Common myeloid progenitor, CD34-positive (primary cell): ENCODE measurements at regions not wholly inside any gene's neighbourhood (a gene's known extent, or its start where the extent isn't known, plus 50 kb on each side); places are given as distances from the start of the nearest gene placed in this dataset.
A peak's percentile ranks its signal among the peaks of the same experiment; 100 is the strongest.

Experiments used
- CTCF ChIA-PET: fragments of 350-600 bp; sonication (Branson Sonifier 250); formaldehyde crosslinking; loops from one replicate; lab custom pipeline; 2021; ENCODE audit warnings: antibody characterized with exemption; lab: Charles Lee
- POLR2A ChIA-PET: fragments of 350-600 bp; sonication (Branson Sonifier 250); formaldehyde crosslinking; loops from one replicate; lab custom pipeline; 2021; ENCODE audit warnings: antibody characterized with exemption; lab: Charles Lee
- DNase-seq, 3 donors: peaks; one replicate each; pipeline versions ENCODE4 v3.0.0 to v3.0.0-alpha.2; 2013
- H3K27ac ChIP-seq, 2 experiments: 1 replicate in 1 of 2; 2 replicates in 1 of 2; pipeline ENCODE4 v1.7.0; 2013; ENCODE audit warnings: inconsistent platforms in 2 of 2, low read length in 2 of 2, mild to moderate bottlenecking in 2 of 2, low read depth in 1 of 2, moderate library complexity in 1 of 2; ENCODE audit not compliant: severe bottlenecking in 2 of 2, insufficient read depth in 1 of 2, poor library complexity in 1 of 2
- H3K27me3 ChIP-seq, 5 experiments: replicated peaks in 2 of 5; 1 replicate in 3 of 5; 2 replicates in 2 of 5; pipeline versions ENCODE4 v1.6.1 to v1.7.0; 2013; ENCODE audit warnings: low read length in 4 of 5, mild to moderate bottlenecking in 2 of 5, moderate library complexity in 2 of 5, inconsistent platforms in 1 of 5; ENCODE audit not compliant: insufficient read depth in 5 of 5, control insufficient read depth in 4 of 5
- H3K36me3 ChIP-seq, 4 experiments: 1 replicate in 2 of 4; 2 replicates in 2 of 4; pipeline versions ENCODE4 v1.6.1 to v1.7.0; 2013; ENCODE audit warnings: low read length in 3 of 4, control low read depth in 1 of 4, mild to moderate bottlenecking in 1 of 4; ENCODE audit not compliant: control insufficient read depth in 4 of 4, insufficient read depth in 4 of 4
- H3K4me1 ChIP-seq, 4 experiments: 1 replicate in 3 of 4; 2 replicates in 1 of 4; pipeline versions ENCODE4 v1.6.1 to v1.7.1; 2013; ENCODE audit warnings: low read length in 3 of 4, mild to moderate bottlenecking in 3 of 4, control low read depth in 1 of 4, inconsistent platforms in 1 of 4, moderate library complexity in 1 of 4; ENCODE audit not compliant: control insufficient read depth in 4 of 4, insufficient read depth in 4 of 4; ENCODE audit errors: control extremely low read depth in 1 of 4
- H3K4me3 ChIP-seq, 7 experiments: 1 replicate in 4 of 7; 2 replicates in 3 of 7; pipeline versions ENCODE4 v1.5.1 to v1.7.0; 2013; ENCODE audit warnings: mild to moderate bottlenecking in 7 of 7, low read length in 6 of 7, moderate library complexity in 6 of 7, inconsistent platforms in 2 of 7, low read depth in 2 of 7, control low read depth in 1 of 7; ENCODE audit not compliant: insufficient read depth in 4 of 7, control insufficient read depth in 1 of 7; ENCODE audit errors: extremely low read depth in 1 of 7
- H3K9me3 ChIP-seq, 5 experiments: 1 replicate in 4 of 5; 2 replicates in 1 of 5; pipeline versions ENCODE4 v1.6.1 to v1.7.1; 2013; ENCODE audit warnings: low read length in 4 of 5, mild to moderate bottlenecking in 2 of 5, inconsistent platforms in 1 of 5, low read depth in 1 of 5, moderate library complexity in 1 of 5; ENCODE audit not compliant: control insufficient read depth in 4 of 5, insufficient read depth in 2 of 5; ENCODE audit errors: control extremely low read depth in 1 of 5
- WGBS: methylation state at CpG from one replicate; pipeline ENCODE4 v1.1.5; 2013; ENCODE audit not compliant: insufficient coverage; 5-methylcytosine and 5-hydroxymethylcytosine counted together

DNA sequence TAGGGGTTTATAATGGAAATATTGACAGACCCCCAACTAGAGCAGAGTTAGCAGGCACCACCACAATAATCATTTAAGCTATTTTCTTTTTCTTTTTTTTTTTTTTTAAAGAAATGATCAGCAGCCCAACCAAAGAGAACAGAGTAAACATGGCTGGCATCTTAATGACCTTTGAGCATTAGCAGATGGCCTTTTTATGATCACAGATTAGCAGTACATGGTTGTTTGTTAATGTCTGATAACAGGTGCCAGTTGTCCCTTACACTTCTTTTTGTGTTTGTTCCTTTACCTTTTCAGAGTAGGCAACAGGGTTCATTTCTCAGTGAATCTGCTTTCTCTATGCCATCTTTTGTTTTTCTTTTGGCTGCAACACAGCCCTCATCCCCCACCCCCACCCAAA is 747.0 kb downstream of the BCL11A start:
- Histone ChIP-seq H3K36me3 (no peaks in the 10 kb centered on the region), H3K4me3 (no peak overlapping the region), H3K4me1 (no peaks in the 10 kb centered on the region), H3K27me3 (no peaks in the 10 kb centered on the region), H3K9me3 (no peaks in the 10 kb centered on the region), H3K27ac (no peak overlapping the region)
- CTCF ChIA-PET, result no interaction called here
- POLR2A ChIA-PET, result no interaction called here
- no peak for DNase-seq

DNA sequence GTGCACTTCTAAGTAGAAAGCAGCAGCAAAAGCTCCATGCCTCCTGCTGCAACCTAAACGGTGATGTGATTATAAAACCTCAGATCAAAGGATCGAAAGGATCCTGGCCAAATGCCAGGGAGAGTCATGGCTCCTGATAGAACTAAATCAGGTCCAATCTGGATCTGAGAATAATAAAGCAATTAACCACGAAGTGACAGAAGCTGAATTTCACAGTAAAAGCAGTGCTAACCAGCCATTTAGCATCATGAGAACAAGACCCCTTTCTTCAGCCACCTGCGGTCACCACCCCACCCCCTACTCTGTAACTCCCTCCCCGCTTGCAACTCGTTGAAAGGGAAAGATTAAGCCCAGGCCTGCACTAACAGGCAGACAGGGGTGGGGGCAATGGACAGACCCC is 748.7 kb downstream of the BCL11A start:
- no peak overlapping the region for H3K27ac ChIP-seq
- ChIA-PET POLR2A (no interaction called here), CTCF (interaction anchor here (0.6 kb wide), 1 partner anchor 99 kb away, joined by 3 read pairs; no protein-coding TSS in a partner anchor)
- no peak for DNase-seq
- no peak overlapping the region for H3K4me3 ChIP-seq
- H3K36me3 ChIP-seq, result no peaks in the 10 kb centered on the region
- no peaks in the 10 kb centered on the region for H3K4me1 ChIP-seq
- H3K9me3 ChIP-seq, result peaks cover 0 to 6% (median 0%) of the 10 kb centered on the region in 5 experiments
- 92% methylated on average over 6 of the region's 6 CpGs for WGBS
- H3K27me3 ChIP-seq, result no peaks in the 10 kb centered on the region

DNA sequence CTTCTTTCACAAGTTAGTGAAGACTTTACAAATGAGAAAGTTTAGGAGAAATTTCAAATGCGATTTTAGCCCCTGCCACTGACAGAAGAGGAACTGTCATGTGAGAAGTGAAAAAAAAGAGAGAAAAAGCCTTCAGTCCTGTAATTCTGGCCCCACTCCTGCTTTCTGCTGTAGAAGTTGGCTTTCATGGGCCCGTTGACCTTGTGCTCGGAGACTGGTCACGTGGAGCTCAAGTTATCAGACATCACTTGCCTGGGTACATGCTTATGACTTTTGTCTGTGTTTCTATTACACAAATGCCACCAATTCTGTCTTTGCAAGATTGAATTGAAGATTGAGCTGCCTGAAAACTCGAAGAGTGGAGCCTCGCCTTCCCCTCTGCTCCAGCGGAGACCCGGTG is 749.9 kb downstream of the BCL11A start:
- CTCF ChIA-PET, result no interaction called here
- WGBS, result 95% methylated on average over 6 of the region's 8 CpGs
- Histone ChIP-seq H3K4me1 (no peaks in the 10 kb centered on the region), H3K27ac (no peak overlapping the region), H3K27me3 (no peaks in the 10 kb centered on the region), H3K4me3 (no peak overlapping the region), H3K9me3 (peaks cover 0 to 7% (median 0%) of the 10 kb centered on the region in 5 experiments), H3K36me3 (no peaks in the 10 kb centered on the region)
- POLR2A ChIA-PET, result no interaction called here
- no peak for DNase-seq

DNA sequence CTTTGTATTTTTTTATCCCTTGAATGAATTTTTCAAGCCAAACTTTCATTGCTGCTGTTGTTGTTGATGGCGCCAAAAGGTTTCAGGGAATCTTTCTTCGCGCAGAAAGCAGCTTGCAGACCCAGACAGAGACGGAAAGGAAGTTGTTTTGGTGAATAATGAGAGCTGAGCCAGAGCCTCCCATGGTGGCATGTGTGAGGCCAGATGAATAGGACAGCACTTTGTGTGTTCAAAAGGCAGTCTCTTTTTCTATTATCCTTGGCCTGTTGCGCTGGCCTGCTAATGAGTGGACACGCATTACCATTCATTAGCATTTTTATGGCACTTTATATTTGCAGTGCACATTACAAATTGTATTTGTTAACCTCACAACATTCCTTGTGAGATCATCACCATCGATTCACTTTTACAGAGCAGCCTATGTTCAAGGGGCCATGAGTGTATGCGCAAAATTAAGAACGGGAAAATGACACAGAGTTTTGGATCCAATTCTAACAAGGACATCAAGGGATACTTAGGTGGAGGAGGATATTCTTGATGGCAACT is 754.7 kb downstream of the BCL11A start:
- Histone ChIP-seq H3K4me1 (no peaks in the 10 kb centered on the region), H3K27me3 (no peaks in the 10 kb centered on the region), H3K36me3 (no peaks in the 10 kb centered on the region), H3K9me3 (peaks cover 0 to 15% (median 2%) of the 10 kb centered on the region in 5 experiments), H3K27ac (no peak overlapping the region), H3K4me3 (no peak overlapping the region)
- WGBS, result 100% methylated on average over 8 of the region's 9 CpGs
- POLR2A ChIA-PET, result interaction anchor here (0.6 kb wide), 1 partner anchor 772 kb away, joined by 3 read pairs; no protein-coding TSS in a partner anchor
- DNase-seq, result no peak
- CTCF ChIA-PET, result interaction anchor here (0.6 to 1.3 kb wide), 3 partner anchors 10 to 725 kb away, joined by 3 read pairs; no protein-coding TSS in a partner anchor

DNA sequence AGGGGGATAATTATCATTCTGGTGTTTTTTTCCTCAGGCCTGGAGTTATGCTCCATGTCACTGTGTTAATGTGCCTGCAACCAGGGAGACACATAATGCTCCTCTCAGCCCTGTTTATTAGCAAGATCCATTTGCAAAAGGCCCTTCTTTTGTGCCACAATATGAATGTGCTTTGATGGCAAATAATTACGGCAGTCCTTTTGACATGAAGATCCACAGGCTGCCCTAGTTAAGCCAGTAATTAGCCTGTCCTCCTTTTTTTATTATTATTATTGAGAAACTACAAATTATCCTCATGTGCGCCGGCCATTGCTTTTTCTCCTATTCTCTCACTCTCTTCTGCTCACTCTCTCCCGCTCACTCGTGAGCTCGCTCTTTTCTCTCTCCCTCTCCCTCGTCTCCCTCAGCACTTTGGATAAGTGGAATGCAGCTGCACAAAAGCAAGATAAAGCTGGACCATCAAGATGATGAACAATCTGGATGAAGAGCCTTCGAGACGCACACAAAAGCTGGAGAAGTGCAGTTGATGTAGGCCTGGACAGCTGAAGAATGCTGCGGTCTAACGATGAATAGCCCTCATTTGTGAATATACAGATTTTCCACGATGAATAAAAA is 762.3 kb downstream of the BCL11A start:
- H3K4me3 ChIP-seq, result no peak overlapping the region
- WGBS, result 97% methylated on average over 5 of the region's 12 CpGs
- DNase-seq, result no peak
- no peaks in the 10 kb centered on the region for H3K4me1 ChIP-seq
- no peaks in the 10 kb centered on the region for H3K36me3 ChIP-seq
- H3K9me3 ChIP-seq, result peaks cover 0 to 10% (median 0%) of the 10 kb centered on the region in 5 experiments
- H3K27me3 ChIP-seq, result no peaks in the 10 kb centered on the region
- ChIA-PET CTCF (interaction anchor here (1.2 kb wide), 1 partner anchor 32 kb away, joined by 3 read pairs; no protein-coding TSS in a partner anchor), POLR2A (no interaction called here)
- no peak overlapping the region for H3K27ac ChIP-seq

DNA sequence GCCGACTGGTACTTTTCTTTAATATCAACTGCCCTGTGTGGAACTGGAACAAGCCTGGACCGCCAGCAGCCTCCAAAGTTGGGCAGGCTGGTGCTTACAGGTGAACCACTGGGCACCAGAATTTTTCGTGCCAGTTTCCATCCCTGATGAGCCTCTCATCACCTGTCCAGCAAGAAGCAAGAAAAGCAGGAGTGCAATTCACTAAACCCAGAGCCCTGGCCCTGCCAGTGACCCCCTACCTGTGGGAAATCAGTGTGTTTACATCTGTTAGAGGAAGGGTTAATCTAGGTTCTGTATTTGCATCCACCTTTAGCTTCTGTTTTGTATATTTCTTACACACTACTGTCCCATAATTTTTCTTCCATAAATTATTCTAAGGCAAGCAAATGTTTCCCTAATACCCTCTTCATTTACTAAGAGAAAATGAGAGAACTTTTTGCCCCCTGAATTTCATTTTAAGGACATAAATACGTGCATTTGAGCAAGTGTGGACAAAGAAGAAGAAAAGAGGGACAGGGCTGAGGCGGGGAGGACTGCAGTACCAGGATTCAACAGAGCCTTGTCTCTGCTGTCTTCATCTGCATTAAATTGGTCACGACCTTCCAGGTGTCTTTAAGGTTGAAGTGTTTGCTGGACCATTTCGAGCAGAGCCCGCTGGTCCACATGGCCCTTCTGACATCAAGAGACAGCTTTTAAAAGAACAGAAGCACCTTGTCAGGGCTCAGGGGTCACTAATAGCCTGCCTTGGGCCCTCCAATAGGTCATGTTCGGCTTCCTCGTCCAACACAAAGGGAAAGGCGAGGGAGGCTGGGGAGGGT is 763.1 kb downstream of the BCL11A start:
- Histone ChIP-seq H3K4me1 (no peaks in the 10 kb centered on the region), H3K9me3 (peaks cover 0 to 10% (median 0%) of the 10 kb centered on the region in 5 experiments), H3K27ac (no peak overlapping the region), H3K27me3 (no peaks in the 10 kb centered on the region), H3K4me3 (no peak overlapping the region), H3K36me3 (no peaks in the 10 kb centered on the region)
- DNase-seq, result no peak
- ChIA-PET CTCF (interaction anchor here (1.2 kb wide), 1 partner anchor 33 kb away, joined by 3 read pairs; no protein-coding TSS in a partner anchor), POLR2A (no interaction called here)
- 100% methylated on average over 10 of the region's 11 CpGs for WGBS

DNA sequence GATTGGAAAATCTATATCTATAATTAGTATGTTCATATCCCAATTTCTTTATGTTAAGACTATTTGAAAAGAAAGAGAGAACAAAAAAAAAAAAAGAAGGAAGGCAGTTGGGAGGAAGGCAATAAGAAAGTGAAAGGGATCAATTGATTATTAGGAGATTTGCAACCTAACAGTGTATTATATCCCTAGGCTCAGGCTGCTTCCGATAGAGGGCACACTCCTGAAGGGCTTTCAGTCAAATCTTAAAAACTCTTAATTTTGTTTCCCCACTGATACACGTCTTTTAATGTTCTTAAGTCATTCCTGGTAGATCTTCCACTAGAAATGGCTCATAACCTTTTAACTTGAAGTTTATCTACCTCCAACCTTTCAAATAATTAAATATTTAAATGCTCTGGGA is 763.9 kb downstream of the BCL11A start:
- POLR2A ChIA-PET, result no interaction called here
- DNase-seq, result peak in 1 of 3 donors; percentile 4
- no peak overlapping the region for H3K27ac ChIP-seq
- H3K27me3 ChIP-seq, result no peaks in the 10 kb centered on the region
- 95% methylated on average over 2 of the region's 2 CpGs for WGBS
- H3K9me3 ChIP-seq, result peaks cover 0 to 9% (median 0%) of the 10 kb centered on the region in 5 experiments
- CTCF ChIA-PET, result no interaction called here
- H3K4me3 ChIP-seq, result no peak overlapping the region
- no peaks in the 10 kb centered on the region for H3K36me3 ChIP-seq
- no peaks in the 10 kb centered on the region for H3K4me1 ChIP-seq
